Panc1 (cell line): ENCODE measurements at regions not wholly inside any gene's neighbourhood (a gene's known extent, or its start where the extent isn't known, plus 50 kb on each side); places are given as distances from the start of the nearest gene placed in this dataset.

Source experiments
- POLR2AphosphoS5 ChIP-seq: IDR thresholded peaks from 2 replicates; pipeline ENCODE4 v1.6.1; 2012; ENCODE audit warnings: mild to moderate bottlenecking, low read depth, low read length, moderate library complexity
- SIN3A ChIP-seq: IDR thresholded peaks from 2 replicates; pipeline ENCODE4 v1.6.1; 2012; ENCODE audit warnings: low read depth, mild to moderate bottlenecking, low read length, moderate library complexity, borderline replicate concordance; ENCODE audit not compliant: insufficient read depth
- TCF7L2 ChIP-seq: IDR thresholded peaks from 2 replicates; pipeline ENCODE4 v1.6.1; 2011; ENCODE audit warnings: mild to moderate bottlenecking, low read depth, low read length, inconsistent platforms
- TF ChIP-seq, protein P1 (sequence below): fragments of 450-650 bp; IDR thresholded peaks from 2 replicates; pipeline ENCODE4 v1.5.1; 2017; ENCODE audit warnings: mild to moderate bottlenecking

DNA sequence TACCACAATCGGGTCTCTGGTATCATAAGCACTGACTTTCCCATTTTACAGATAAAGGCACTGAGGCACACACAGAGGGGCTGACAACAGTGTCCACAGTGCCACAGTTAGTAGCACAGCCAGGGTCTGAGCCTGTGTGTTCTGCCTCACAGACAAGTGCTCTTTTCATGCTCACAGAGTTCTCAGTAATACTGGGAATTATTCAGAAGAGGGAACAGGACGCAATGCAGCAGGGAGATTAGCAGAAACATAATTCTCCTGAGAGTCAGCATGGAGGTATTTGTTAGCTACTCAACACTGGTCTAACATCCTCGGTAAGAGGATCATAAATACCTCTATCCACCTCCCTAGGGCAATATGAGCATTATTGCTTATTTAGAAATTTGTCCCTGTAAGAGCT lies 219.3 kb upstream of the EEA1 start:
- TF ChIP-seq, protein P1, sequence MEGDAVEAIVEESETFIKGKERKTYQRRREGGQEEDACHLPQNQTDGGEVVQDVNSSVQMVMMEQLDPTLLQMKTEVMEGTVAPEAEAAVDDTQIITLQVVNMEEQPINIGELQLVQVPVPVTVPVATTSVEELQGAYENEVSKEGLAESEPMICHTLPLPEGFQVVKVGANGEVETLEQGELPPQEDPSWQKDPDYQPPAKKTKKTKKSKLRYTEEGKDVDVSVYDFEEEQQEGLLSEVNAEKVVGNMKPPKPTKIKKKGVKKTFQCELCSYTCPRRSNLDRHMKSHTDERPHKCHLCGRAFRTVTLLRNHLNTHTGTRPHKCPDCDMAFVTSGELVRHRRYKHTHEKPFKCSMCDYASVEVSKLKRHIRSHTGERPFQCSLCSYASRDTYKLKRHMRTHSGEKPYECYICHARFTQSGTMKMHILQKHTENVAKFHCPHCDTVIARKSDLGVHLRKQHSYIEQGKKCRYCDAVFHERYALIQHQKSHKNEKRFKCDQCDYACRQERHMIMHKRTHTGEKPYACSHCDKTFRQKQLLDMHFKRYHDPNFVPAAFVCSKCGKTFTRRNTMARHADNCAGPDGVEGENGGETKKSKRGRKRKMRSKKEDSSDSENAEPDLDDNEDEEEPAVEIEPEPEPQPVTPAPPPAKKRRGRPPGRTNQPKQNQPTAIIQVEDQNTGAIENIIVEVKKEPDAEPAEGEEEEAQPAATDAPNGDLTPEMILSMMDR, result no peak
- TF ChIP-seq POLR2AphosphoS5 (no peak), SIN3A (no peak), TCF7L2 (no peak)
